ENCODE measurements at regions not wholly inside any gene's neighbourhood (a gene's known extent, or its start where the extent isn't known, plus 50 kb on each side); places are given as distances from the start of the nearest gene placed in this dataset.

- no peak overlapping the region for H3K4me3 ChIP-seq
- no peak for ATAC-seq
- DNase-seq = no peak
- TF ChIP-seq CTCF (IDR thresholded peaks at IDR 0.05) (no peak), POLR2A (IDR thresholded peaks at IDR 0.05) (no peak)
- intact Hi-C loops (cut with DNase I) = no loop called here
- peaks cover 0 to 16% (median 1%) of the 10 kb centered on the region in 12 donors for H3K9me3 ChIP-seq
- H3K4me1 ChIP-seq = no peaks in the 10 kb centered on the region
- WGBS, 4 donors = 90 to 93% (median 92%) methylated on average over 4 of the region's 4 CpGs
- H3K36me3 ChIP-seq = no peaks in the 10 kb centered on the region
- no peaks in the 10 kb centered on the region for H3K27me3 ChIP-seq
- H3K27ac ChIP-seq = no peak overlapping the region
Observed at GRCh38 chr13:21966014-21966413, 295.1 kb downstream of the FGF9 start.

- no peaks in the 10 kb centered on the region for H3K36me3 ChIP-seq
- ATAC-seq = no peak
- TF ChIP-seq POLR2A (IDR thresholded peaks at IDR 0.05) = no peak
- no peak overlapping the region for H3K27ac ChIP-seq
- WGBS, 4 donors = 71 to 94% (median 87%) methylated on average over 1 of the region's 1 CpG
- H3K4me3 ChIP-seq = no peak overlapping the region
- H3K27me3 ChIP-seq = no peaks in the 10 kb centered on the region
- intact Hi-C loops (cut with DNase I) = no loop called here
- DNase-seq = no peak
- no peaks in the 10 kb centered on the region for H3K4me1 ChIP-seq
- no peaks in the 10 kb centered on the region for H3K9me3 ChIP-seq
Observed at GRCh38 chr13:21967871-21968270, 297.0 kb downstream of the FGF9 start.

- Histone ChIP-seq H3K9me3 (no peaks in the 10 kb centered on the region), H3K4me1 (no peaks in the 10 kb centered on the region), H3K36me3 (no peaks in the 10 kb centered on the region), H3K4me3 (no peak overlapping the region), H3K27me3 (no peaks in the 10 kb centered on the region), H3K27ac (no peak overlapping the region)
- intact Hi-C loops (cut with DNase I) = no loop called here
- TF ChIP-seq POLR2A (IDR thresholded peaks at IDR 0.05) (no peak), CTCF (IDR thresholded peaks at IDR 0.05) (no peak)
- DNase-seq (no peak), ATAC-seq (no peak)
- 67 to 90% (median 75%) methylated on average over 6 to 7 of the region's 7 CpGs for WGBS, 4 donors
Observed at GRCh38 chr13:21970172-21970571, 299.3 kb downstream of the FGF9 start.

- intact Hi-C loops (cut with DNase I) = no loop called here
- no peaks in the 10 kb centered on the region for H3K27me3 ChIP-seq
- H3K4me3 ChIP-seq = no peak overlapping the region
- no peak for DNase-seq
- no peak for ATAC-seq
- H3K27ac ChIP-seq = no peak overlapping the region
- H3K4me1 ChIP-seq = no peaks in the 10 kb centered on the region
- WGBS, 4 donors = 90 to 95% (median 94%) methylated on average over 4 of the region's 4 CpGs
- no peaks in the 10 kb centered on the region for H3K36me3 ChIP-seq
- H3K9me3 ChIP-seq = no peaks in the 10 kb centered on the region
- TF ChIP-seq CTCF (IDR thresholded peaks at IDR 0.05) (no peak), POLR2A (IDR thresholded peaks at IDR 0.05) (no peak)
Observed at GRCh38 chr13:21970918-21971317, 300.0 kb downstream of the FGF9 start.
